GM19455 (cell line): ENCODE measurements at regions not wholly inside any gene's neighbourhood (a gene's known extent, or its start where the extent isn't known, plus 50 kb on each side); places are given as distances from the start of the nearest gene placed in this dataset.

Experiments
- ATAC-seq: cut with Tn5 transposase; IDR thresholded peaks from one replicate; pipeline ENCODE4 v1.9.1; 2021; ENCODE audit not compliant: unreplicated experiment

DNA sequence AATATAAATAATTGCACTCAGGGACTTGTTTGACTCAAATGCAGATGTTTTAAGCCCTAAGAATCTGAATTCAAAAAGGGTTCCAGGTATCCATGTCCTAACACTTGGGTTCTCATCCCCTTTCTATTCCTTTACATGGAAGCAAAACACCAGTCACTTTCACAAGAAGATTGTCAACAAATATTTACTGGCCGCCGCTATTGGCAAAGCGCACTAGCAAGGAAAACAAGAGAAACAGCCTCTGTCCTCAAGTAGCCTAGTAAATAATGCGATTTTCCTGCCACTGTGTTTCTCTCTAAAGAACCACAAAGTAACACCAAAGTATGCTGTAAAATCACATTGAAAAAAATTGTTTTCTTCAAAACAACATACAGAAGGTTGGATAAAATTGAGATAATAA lies 66.7 kb upstream of the EZH2 start:
- no peak for ATAC-seq

- no peak for ATAC-seq
Measured at GRCh38 chr7:148944935-148945934, 61.1 kb upstream of the EZH2 start.

DNA sequence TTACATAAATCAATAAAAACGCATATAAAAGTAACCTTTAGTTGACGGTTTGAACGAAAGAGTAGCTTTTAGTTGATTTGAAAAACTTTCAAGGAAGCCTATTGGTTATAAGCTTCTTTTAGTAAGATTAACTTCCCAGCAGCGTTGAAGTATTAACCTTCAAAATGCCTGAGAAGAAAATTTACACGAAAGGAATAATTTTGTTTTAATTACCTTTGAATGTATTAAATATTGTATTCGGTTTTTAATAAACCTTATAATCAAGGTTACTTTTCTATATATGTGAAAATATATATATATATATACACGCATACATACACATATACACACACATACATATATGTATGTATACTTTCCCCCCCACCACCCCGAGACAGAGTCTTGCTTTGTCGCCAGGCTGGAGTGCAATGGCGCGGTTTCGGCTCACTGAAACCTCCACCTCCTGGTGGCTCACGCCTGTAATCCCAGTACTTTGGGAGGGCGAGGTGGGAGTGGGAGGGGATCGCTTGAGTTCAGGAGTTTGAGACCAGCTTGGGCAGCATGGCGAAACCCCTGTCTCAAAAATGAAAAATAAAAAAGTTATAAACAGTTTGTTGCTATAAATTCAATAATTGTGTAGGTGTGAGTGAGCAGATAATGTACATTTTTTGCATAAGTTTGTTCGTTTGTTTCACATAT lies 57.6 kb upstream of the EZH2 start:
- ATAC-seq = peak; percentile 44

DNA sequence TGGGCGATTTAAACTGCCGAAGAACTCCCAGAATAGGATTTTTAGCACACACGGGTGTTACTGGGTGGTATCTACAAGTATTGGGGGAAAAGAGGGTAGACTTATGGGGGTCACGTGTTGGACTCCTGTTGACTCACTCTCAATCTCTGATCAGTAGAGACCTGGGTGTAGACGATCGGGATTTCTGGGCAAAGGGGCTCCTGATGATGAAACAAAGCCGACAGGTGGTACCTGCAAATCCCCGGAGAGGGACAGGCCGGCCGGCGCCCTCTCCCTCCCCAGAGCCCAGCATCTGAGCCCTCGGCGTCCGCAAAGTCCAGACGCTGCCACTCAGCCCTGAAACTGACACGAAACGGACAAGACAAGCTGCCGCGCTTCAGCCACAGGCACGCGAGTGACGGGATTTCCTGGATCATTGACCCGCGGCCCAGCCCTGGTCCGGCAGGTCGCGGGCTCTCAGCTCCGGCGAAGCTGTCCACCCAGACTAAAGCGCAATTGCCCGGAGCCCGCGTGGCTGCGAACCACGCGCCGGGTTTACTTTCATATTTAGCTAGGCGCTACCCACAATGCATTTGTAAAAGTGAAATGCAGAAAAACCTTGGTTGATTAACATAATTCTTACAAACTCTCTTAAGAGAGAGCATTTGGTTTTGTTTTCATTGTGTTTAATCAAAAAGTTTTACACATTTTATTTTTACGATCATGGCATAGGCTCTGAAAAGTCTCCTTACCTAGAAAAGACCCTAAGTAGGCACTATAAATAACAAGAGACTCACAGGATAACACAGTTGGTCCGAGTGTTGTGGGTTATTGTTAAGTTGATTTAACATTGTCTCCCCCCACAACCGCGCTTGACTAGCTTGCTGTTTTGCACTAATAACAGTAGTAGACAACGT lies 56.9 kb upstream of the EZH2 start:
- ATAC-seq = peak; percentile 72

- no peak for ATAC-seq
Measured at GRCh38 chr7:148939128-148939755, 55.2 kb upstream of the EZH2 start.

GRCh38 chr7:148935451-148935850 lies 51.4 kb upstream of the EZH2 start:
- no peak for ATAC-seq
